Stimulated activated CD4-positive, alpha-beta T cell treated with anti-CD3 and anti-CD28 coated beads, Interleukin-4, amount 100 ng/mL, for 4 hours (primary cell): ENCODE measurements at regions not wholly inside any gene's neighbourhood (a gene's known extent, or its start where the extent isn't known, plus 50 kb on each side); places are given as distances from the start of the nearest gene placed in this dataset.

Experiments
- DNase-seq, 2 experiments: peaks; one replicate each; pipeline ENCODE4 v3.0.0-alpha.2; 2020

GRCh38 chr1:164932580-164932979, 373.6 kb downstream of the PBX1 start:
- no peak for DNase-seq

GRCh38 chr1:164930833-164931232, 371.8 kb downstream of the PBX1 start:
- DNase-seq, result no peak

GRCh38 chr1:164930241-164930640, 371.3 kb downstream of the PBX1 start:
- no peak for DNase-seq

GRCh38 chr1:164928232-164928812, 369.3 kb downstream of the PBX1 start:
- DNase-seq, result no peak

GRCh38 chr1:164926107-164926506, 367.1 kb downstream of the PBX1 start:
- no peak for DNase-seq

GRCh38 chr1:164922585-164922984, 363.6 kb downstream of the PBX1 start:
- no peak for DNase-seq

GRCh38 chr1:164921493-164921892, 362.5 kb downstream of the PBX1 start:
- no peak for DNase-seq

GRCh38 chr1:164918140-164918539, 359.2 kb downstream of the PBX1 start:
- DNase-seq, result no peak

GRCh38 chr1:164914208-164914607, 355.2 kb downstream of the PBX1 start:
- no peak for DNase-seq

GRCh38 chr1:164912290-164912689, 353.3 kb downstream of the PBX1 start:
- no peak for DNase-seq

- no peak for DNase-seq
Observed at GRCh38 chr1:164910671-164911070, 351.7 kb downstream of the PBX1 start.

GRCh38 chr1:164907666-164908065, 348.7 kb downstream of the PBX1 start:
- no peak for DNase-seq

- DNase-seq, result no peak
Observed at GRCh38 chr1:164905869-164906268, 346.9 kb downstream of the PBX1 start.

- no peak for DNase-seq
Observed at GRCh38 chr1:164902491-164902890, 343.5 kb downstream of the PBX1 start.
